Activated T-helper 1 cell treated with anti-CD3 and anti-CD28 coated beads, Interleukin-2, amount 50 U/mL, for 16 hours (primary cell): ENCODE measurements at regions not wholly inside any gene's neighbourhood (a gene's known extent, or its start where the extent isn't known, plus 50 kb on each side); places are given as distances from the start of the nearest gene placed in this dataset.
"Not testable (repeated sequence)": the region's sequence is repeated elsewhere in the genome, so short reads cannot be mapped to it uniquely, and the experiment has no call there.

Experiments used
- DNase-seq, 2 donors: peaks; one replicate each; pipeline ENCODE4 v3.0.0-alpha.2; 2020; ENCODE audit warnings: low read depth in 1 of 2, low spot score in 1 of 2

DNA sequence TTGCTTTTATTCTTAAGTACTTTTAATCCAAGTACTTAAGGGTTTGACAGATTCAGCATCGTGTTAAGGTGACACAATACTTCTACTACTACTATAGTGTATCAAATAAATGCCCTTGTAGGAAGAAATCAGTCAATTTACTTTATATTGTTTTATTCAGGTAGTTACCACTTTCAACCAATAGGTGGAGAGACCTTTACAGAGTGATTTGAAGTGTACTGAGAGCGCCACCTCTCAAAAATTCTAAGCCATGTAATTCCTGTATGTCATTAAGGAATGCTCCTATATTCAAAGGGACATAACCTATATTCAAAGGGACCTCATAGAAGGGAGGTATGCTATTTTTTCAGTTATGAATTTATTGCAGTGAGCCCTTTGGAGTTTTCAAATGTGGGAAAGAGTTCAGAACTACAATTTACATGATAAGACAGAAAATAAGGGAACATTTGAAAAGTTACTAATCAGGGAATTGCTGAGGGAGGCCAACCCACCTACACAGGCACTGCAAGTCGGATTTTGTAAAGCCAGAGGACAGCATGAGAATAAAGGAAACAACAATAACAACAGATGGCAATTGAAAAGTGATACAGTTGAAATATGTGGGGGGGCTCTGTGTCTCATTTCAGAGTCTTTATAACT lies 955.6 kb downstream of the TBC1D32 start:
- no peak for DNase-seq

DNA sequence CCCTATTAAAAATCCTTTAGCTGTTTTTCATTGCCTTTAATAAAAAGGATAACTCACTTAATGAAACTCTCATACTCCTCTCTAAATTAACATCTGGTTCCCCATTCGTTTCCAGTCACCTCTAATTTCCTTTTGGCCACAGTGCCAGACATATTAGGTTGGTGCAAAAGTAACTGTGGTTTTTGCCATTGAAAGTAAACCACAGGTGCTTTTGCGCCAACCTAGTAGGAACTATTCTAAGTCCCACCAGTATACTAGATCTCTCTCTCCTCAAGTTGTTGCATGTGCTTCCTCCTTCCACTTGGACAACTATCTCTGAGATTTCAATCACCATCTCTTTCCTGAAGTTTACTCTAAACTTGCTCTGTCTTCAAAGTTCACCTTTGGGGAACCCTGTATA lies 961.1 kb downstream of the TBC1D32 start:
- no peak for DNase-seq

DNA sequence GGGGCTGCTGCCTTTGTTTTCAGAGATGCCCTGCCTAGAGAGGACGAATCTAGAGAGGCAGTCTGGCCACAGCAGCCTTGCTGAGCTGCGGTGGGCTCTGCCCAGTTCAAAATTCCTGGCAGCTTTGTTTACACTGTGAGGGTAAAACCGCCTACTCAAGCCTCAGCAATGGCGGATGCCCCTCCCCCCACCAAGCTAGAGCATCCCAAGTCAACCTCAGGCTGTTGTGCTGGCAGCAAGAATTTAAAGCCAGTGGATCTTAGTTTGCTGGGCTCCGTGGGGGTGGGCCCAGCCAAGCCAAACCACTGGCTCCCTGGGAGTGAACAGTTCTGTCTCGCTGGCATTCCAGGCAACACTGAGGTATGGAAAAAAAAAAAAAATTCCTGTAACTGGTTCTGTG lies 970.9 kb downstream of the TBC1D32 start:
- DNase-seq: no peak

DNA sequence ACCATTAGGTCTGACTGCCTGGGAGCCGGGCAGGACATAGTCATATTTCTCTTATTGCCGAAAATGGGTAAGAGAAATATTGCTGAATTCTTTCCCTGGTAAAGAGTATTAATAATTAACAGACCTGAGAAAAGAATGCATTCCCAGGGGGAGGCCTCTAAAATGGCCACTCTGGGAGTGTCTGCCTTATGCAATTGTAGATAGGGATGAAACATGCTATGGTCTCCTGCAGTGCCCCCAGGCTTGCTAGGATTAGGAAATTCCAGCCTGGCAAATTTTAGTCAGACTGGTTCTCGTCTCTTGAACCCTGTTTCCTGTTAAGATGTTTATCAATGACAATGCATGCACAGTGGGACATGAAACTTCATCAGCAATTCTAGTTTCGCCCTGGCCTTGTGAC lies 975.7 kb downstream of the TBC1D32 start:
- not testable (repeated sequence) for DNase-seq

DNA sequence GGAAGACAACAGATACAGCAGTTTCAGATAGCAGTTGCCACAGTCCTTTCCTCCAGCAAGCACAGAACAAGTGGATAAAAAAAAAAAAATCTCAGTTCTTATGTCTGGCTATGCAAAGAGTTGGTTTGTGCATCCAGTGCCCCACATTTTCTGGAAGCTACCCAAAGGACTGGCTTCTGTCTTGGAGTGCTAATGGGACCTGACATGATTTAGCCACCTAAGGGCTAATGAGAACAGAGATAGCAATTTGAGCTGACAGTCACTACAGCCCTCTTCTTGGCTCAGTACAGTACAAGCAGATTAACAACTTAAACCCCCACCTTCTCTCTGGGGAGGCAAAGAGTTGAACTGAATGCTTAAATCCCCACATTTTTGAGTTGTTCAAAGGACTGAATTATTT lies 976.8 kb downstream of the TBC1D32 start:
- DNase-seq: no peak

DNA sequence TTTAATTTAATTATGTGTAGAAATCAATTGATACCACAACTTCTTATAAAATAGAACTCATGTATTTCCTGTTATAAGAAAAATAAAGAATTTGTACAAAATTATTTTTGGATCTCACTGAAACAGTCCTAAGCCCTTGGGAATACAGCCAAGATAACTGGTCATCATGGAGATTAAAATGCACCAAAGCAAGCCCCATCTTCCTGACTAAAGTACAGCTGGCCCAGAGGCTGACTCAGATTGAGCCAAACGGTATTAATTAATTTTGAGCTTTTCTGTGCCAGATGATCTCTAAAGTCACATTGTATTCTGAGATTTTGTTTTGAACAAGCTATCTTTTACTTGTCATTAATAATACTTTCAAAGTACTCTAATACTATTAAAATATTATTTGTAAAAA lies 978.5 kb downstream of the TBC1D32 start:
- DNase-seq: no peak

DNA sequence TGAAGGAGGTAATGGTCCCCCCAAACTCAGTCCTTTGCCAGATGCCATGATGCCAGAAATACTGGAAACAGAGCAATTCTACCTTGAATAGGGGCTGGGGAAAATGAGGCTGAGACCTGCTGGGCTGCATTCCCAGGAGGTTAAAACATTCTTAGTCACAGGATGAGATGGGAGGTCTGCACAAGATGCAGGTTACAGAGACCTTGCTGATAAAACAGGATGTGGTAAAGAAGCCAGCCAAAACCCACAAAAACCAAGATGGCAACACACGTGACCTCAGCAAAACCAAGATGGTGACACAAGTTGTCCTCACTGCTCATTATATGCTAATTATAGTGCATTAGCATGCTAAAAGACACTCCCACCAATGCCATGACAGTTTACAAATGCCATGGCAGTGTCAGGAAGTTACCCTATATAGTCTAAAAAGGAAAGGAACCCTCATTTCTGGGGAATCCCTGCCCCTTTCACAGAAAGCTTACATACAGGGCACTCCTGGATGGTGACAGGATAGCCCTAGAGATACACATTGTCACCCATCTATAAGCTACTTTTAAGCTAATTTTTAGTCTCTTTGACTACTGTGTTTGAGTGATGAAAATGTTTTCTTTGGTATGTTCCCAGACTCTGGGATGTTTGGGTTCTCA lies 979.7 kb downstream of the TBC1D32 start:
- DNase-seq: no peak

DNA sequence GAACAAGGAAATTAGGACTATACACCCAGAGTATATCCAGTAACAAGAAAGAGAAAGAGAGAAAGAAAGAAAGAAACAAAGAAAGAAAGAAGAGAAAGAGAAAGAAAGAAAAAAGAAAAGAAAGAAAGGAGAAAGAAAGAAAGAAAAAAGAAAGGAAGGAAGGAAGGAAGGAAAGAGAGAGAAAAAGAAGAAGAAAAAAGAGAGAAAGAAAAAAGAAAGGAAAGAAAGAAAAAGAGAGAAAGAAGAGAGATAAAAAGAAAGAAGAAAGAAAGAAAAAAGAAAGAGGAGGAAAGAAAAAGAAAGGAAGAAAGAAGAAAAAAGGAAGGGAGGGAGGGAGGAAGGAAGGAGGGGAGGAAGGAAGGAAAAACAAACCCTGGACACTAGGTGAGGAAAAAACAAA lies 981.8 kb downstream of the TBC1D32 start:
- DNase-seq: no peak

DNA sequence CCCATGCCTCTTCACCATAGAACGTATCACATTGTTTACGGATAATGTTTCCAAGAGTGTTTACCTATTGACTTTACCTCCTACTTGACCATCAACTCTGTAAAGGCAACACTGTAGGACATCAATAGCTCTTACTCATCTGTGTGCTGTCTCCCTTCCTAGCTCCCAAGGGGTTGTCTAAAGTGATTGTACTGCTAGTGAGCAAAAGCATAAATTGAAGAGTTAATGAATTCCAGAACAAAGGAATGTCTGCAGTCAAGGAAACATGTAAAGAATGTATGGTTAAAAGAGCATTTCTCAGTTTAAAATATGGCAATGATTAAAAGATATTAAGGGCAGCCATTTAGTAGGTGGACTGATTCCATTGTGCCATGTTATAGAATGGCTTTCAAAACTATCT lies 985.4 kb downstream of the TBC1D32 start:
- no peak for DNase-seq

DNA sequence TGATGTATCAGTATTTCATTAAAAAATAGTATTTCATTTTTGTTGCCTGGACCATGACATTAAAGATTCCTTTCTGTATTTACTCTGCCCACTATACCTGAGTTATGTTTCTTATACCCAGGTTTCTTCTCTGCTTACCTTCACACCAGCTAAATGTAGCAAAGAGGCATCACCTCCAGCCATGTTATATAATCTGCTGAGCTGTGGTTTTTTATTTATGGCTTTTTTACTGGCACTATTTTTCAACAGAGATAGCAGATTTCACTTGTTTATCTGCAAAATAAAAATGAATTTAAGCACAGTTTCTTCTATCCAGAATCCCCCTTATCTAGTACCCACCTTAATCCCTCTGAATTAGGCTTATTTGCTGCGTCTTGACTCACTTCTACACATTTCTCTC lies 979.0 kb upstream of the MAN1A1 start:
- DNase-seq: no peak

DNA sequence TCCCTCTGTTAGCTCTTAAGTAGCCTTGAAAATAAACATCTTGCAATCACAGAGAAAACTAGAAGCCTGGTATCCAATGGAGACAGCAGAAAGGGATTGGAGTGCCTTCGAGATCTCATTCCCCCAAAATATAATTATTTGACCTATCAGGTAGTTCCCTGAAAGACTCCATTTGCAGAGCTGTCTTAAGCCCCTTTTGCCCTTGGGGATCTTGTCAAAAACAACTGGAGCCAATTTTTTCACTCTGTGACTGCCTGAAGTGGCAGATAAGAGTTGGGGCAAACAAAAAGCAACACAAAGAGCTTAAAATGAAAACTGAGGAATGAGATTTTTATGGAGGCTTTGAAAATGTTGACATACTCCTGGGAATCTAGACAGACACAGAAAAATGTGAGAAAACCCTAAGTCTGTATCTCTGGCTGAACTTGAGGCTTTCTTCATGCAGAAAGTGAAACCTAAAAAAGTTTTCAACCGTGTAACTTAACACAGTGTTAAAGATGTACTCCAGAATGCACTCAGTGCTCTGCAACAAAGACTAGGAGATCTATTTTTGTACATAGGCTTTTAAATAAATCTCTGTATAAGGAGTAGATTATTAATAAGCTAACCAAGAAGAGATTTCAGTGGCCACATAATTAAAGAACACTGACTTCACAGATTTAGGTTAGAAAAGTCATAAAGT lies 971.1 kb upstream of the MAN1A1 start:
- DNase-seq: no peak

DNA sequence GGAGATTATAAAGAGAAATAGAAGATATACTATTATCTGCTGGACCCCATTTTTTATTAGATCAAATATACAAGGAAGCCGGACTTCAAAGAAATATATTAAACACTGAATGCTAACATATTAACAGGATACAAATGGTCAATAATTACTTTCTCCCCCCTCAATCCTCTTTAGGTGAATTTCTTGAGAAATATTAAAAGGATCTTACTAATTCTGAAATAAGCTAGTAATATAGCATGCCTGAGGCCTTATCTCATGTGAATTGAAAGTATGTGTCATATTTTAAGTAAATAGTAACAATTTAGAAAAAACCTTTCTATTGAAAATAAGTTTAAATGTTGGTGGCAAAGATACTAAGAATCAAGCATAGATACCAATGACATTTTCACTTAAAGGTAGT lies 954.7 kb upstream of the MAN1A1 start:
- no peak for DNase-seq

DNA sequence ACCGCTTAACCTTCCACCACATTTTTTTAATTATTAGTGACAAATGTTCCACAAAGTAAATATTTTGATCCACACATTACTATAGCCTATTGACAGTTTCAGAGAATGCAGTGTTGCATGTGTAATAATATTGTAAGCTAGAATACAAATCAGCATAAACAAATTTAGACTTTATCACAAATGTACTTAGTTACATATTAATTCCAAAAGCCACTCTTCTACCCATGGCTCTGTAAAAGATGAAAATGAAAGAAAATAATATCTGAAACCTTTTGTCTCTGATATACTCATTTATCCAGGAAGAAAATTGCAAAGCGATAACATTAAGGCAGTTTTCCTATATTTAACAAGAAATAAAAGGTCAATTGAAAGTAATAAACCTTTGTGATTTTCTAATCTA lies 954.0 kb upstream of the MAN1A1 start:
- no peak for DNase-seq

DNA sequence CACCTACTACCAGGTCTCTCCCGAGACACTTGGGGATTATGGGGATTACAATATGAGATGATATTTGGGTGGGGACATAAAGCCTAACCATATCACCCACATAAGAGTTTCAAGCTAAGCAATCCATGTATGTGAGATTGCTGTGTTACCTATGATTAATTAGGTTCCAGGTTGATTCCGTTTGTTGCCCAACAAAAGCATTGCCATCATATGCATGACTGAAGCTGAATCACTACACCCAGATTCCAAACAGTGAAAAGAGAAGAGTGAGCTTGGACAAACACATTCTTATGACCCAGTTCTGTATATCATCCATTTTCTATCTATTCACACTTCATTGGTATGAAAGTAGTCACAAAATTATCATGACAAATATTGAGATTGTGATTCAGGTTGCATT lies 952.5 kb upstream of the MAN1A1 start:
- DNase-seq: no peak

DNA sequence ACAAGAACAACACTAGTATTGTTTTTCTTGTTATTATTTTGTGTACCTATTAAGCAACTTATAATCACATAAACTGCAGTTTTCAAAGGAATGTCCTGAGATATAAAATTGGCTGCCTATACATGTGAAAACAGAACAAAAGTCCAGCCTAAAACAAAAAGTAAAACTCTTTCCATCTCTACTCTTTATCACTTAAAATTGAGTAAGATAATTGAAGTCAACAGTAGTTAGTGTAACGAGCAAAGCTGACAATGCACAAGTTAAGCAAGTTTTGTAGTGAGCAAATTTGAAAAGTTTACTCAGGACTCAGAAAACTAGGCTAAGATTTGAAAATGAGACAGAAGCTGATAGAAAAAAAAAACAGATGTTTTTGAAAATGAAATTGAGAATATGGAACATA lies 941.4 kb upstream of the MAN1A1 start:
- DNase-seq: no peak

DNA sequence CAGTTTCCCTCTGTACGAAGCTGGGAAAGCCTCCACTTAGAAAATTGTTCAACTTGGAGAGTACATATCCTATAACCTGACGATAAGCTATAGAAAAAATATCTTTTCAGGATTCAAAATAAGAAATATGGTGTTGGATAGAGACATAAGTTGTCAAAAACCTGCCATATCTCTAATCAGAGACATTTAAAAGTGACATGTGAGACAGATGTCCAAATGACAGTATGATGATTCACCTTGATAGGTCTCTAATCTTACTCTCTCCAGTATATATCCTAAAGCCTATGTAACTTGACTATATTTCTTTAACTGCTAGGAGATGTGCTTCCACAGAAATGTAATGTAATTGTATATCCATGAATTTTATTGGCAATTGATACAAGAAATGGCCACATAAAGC lies 932.4 kb upstream of the MAN1A1 start:
- DNase-seq: no peak

DNA sequence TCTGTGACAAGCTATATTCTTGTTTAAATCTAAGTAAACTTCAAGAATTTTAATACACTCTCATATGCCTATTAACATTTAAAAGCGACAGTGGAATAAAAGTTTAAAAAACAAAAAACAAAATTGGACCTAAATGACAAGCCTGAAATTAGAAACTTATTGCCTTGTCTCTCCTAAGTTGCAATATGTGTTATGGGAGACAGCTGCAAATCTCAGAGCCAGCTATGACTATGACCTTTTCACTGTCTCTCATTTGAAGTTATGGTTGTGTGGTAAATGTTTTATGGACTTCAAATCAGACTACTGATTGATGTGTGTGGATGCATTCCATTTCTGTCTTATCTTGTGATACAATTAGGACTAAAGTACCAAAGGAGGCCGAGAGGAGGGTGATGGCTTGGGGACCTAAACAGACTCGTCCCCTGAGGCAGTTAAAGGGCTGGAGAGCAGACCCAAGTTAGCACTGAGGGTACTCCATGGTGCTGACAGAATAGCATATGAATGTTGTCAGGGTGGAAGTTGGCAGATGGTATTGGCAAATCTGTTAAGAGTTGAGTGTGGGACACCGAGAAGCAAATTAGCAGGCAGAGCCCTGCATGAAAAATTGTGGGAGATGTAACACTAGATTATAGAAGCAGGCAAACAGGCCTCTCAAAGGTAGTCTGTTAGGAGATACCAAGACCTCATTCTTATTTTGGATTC lies 930.1 kb upstream of the MAN1A1 start:
- no peak for DNase-seq

DNA sequence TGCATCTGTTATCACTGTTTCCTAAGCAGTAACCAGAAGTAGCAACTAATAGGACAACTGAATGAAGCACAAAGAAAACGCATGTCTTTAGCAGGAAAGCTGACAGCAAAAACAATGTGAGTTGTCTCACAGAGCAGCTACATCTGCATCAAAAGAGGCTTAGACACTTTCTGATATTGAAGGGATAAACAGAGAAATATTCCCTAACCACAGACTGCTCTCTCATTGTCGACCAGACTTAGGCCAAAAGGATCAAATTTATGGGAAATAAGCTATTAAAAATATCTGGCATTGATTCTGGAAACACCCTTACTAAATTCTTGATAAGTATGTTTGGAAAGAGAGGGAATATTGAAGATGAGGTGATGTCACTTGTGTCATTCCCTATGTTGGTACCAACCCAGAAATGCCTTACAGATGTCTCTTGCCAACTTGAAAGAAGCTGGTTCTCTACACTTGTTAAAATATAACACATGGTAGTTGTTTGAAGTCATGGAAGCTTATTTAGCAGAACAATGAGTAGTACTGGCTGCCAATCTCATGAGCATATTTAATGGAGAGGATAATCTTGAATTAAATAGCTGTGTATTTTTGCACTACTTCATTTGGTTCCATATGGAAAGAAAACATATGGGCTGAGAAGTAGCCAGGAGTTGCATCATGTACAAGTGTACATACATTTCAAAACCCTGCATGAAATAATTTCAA lies 929.3 kb upstream of the MAN1A1 start:
- no peak for DNase-seq

DNA sequence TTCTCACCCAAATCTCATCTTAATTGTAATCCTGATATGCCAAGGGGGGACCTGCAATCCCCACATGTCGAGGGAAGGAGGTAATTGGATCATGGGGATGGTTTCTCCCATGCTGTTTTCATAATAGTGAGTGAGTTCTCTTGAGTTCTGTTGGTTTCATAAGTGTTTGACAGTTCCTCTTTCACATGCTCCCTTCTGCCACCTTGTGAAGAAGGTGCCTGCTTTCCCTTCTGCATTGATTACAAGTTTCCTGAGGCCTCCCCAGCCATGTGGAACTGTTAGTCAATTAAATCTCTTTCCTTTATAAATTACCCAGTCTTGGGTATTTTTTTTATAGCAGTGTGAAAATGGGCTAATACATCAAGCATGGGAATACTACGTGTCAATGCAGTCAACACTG lies 925.0 kb upstream of the MAN1A1 start:
- DNase-seq: no peak

DNA sequence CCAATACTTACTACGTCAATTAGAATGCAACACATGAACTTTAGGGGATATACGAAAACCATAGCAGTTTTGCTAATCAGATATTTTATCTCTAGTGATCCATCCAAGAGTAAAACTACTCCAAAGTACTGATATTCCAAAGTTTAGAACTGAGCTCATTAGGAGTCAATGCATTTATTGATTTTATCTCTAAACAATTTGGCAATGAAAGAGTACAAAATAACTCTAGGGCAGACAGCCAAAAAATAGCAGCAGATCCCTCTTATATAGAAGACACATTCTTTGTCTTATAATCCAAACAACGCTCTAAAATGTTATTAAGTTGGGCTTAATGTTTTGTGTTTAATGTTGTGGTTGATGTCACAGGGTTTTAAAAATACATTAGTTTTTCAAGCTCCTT lies 923.9 kb upstream of the MAN1A1 start:
- DNase-seq: no peak

DNA sequence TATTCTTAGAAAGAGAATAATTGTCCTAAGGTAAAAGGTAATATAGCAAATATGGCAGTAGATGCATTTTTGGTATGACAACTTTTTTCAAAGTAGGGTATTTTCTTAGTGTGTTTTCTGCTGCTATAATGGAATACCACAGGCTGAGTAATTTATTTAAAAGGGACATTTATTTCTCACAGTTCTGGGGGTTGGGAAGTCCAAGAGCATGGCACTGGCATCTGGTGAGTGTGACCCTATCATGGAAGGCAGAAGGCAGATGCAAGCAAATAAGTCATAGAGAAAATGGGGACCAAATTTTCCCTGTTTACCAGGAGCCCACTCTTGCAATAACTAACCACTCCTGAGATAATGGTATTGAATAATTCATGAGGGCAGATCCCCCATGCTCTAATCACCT lies 922.5 kb upstream of the MAN1A1 start:
- no peak for DNase-seq

DNA sequence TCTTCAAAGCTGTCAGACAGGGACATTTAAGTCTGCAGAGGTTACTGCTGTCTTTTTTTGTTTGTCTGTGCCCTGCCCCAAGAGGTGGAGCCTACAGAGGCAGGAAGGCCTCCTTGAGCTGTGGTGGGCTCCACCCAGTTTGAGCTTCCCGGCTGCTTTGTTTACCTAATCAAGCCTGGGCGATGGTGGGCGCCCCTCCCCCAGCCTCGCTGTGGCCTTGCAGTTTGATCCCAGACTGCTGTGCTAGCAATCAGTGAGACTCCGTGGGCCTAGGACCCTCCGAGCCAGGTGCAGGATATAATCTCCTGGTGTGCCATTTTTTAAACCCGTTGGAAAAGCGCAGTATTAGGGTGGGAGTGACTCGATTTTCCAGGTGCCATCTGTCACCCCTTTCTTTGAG lies 918.7 kb upstream of the MAN1A1 start:
- not testable (repeated sequence) for DNase-seq
